SK-N-MC (cell line): ENCODE measurements at regions not wholly inside any gene's neighbourhood (a gene's known extent, or its start where the extent isn't known, plus 50 kb on each side); places are given as distances from the start of the nearest gene placed in this dataset.

ENCODE experiments used
- DNase-seq: peaks from one replicate; pipeline ENCODE4 v3.0.0-alpha.2; 2011; ENCODE audit warnings: low read depth, low spot score
- H3K27ac ChIP-seq: fragments of 200-600 bp; sonication (generic); 2 replicates; pipeline ENCODE4 v1.5.1; 2016; ENCODE audit warnings: mixed run types
- H3K36me3 ChIP-seq: fragments of 200-600 bp; sonication (generic); 2 replicates; pipeline ENCODE4 v1.6.1; 2017; ENCODE audit warnings: antibody characterized with exemption, low read length, mixed read lengths; ENCODE audit not compliant: insufficient read depth
- H3K4me3 ChIP-seq: fragments of 200-600 bp; sonication (generic); 2 replicates; pipeline ENCODE4 v1.5.1; 2016
- H3K9ac ChIP-seq: fragments of 200-600 bp; sonication (generic); 2 replicates; pipeline ENCODE4 v1.8.0; 2017; ENCODE audit warnings: mixed run types, mixed read lengths; ENCODE audit not compliant: insufficient read length
- H3K9me3 ChIP-seq: fragments of 200-600 bp; sonication (generic); 2 replicates; pipeline ENCODE4 v1.6.1; 2017; ENCODE audit warnings: low read depth, mild to moderate bottlenecking, antibody characterized with exemption, low read length, moderate library complexity, mixed read lengths
- EZH2 ChIP-seq: fragments of 200-600 bp; sonication (generic); IDR thresholded peaks from one replicate; pipeline ENCODE4 v1.6.1; 2017; ENCODE audit warnings: antibody characterized with exemption
- FOXP2 ChIP-seq: optimal IDR thresholded peaks from 2 replicates; pipeline ENCODE3; 2011; ENCODE audit warnings: mild to moderate bottlenecking, moderate library complexity; ENCODE audit not compliant: insufficient read depth; ENCODE audit errors: extremely low read length, control extremely low read depth
- POLR2AphosphoS5 ChIP-seq: IDR thresholded peaks from 2 replicates; pipeline ENCODE4 v1.6.1; 2012; ENCODE audit warnings: mild to moderate bottlenecking, low read depth, low read length, borderline replicate concordance

DNA sequence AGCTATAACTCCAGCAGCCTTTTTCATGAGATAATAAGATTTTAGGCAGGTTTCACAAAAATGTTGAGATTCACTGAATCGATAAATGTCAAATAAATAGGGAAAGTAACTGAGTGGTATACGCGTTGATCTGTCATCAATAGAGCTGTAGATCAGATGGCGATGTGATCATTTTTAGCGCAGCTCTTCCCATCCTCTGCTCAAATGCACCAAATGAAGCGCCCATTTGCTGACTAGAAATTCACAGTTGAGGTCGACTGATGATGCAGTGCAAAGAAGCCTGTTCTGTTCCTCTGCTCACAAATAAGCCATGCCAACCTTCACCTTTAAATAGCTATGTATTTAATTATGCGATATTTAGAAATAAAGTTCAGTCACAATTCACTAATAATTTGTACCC, 693.5 kb downstream of the ARHGAP15 start:
- Histone ChIP-seq H3K9ac (no peak overlapping the region), H3K9me3 (no peaks in the 10 kb centered on the region), H3K36me3 (no peaks in the 10 kb centered on the region), H3K4me3 (no peak overlapping the region), H3K27ac (no peak overlapping the region)
- TF ChIP-seq POLR2AphosphoS5 (no peak), EZH2 (no peak), FOXP2 (no peak)
- DNase-seq = no peak

DNA sequence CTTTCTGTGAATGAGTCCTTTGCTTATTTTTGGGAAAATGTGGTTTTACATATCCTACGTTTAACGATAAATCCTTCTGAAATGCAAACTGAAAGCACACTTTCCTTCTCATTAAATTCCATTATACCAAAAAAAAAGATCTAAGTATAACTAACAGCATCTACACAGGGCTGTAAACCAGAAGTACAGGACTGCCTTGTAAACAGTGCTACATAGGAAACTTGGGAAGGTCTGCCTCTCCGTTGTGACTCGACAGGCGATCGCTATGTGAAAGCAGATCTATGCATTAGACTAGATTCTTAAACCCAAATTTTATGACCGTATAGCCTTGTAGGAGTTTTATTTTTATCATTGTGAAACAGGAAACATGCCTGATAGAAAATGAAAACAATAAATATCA, 690.5 kb downstream of the ARHGAP15 start:
- DNase-seq = no peak
- Histone ChIP-seq H3K36me3 (no peaks in the 10 kb centered on the region), H3K27ac (peak overlapping the region; percentile 77), H3K9ac (peak overlapping the region; percentile 54), H3K4me3 (peak overlapping the region; percentile 56), H3K9me3 (no peaks in the 10 kb centered on the region)
- TF ChIP-seq FOXP2 = no peak
- TF ChIP-seq POLR2AphosphoS5 = no peak
- TF ChIP-seq EZH2 = no peak

DNA sequence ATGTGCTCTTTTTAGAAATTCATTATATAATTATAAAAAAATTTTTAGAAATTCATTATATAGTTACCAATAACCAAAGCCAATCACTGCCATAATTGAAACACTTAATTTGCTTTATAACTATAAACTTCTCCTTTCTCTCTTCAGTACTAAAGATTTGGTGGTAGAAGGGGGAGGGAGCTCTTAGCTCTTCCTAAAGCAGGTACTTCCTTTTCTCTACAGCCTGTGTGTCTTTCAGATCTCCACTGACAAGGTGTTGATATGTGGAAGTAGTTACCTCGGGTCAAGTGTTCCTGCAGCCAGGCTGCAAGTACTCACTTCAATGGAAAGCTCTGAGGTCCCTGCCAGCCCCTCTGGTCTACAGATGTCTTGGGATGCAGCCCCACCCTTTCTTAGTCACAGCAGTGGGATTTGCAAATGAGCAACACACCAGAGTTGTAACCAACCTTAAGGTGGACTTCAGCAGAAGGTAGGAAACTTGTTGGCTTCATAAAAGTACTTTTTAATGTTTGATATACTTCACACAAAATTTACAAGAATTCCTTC, 690.0 kb downstream of the ARHGAP15 start:
- Histone ChIP-seq H3K9ac (no peak overlapping the region), H3K4me3 (peak overlapping the region; percentile 56), H3K9me3 (no peaks in the 10 kb centered on the region), H3K27ac (peak overlapping the region; percentile 77; the same call in 1 of the 2 replicates), H3K36me3 (no peaks in the 10 kb centered on the region)
- no peak for TF ChIP-seq EZH2
- no peak for TF ChIP-seq POLR2AphosphoS5
- TF ChIP-seq FOXP2 = no peak
- DNase-seq = no peak
